NOMO-1 (cell line): ENCODE measurements at regions not wholly inside any gene's neighbourhood (a gene's known extent, or its start where the extent isn't known, plus 50 kb on each side); places are given as distances from the start of the nearest gene placed in this dataset.
"Not testable (repeated sequence)": the region's sequence is repeated elsewhere in the genome, so short reads cannot be mapped to it uniquely, and the experiment has no call there.

Source experiments
- DNase-seq, 2 experiments: peaks; one replicate each; lab custom pipeline; 2025; ENCODE audit not compliant: unreplicated experiment in 2 of 2; lab: John Stamatoyannopoulos, UW

DNA sequence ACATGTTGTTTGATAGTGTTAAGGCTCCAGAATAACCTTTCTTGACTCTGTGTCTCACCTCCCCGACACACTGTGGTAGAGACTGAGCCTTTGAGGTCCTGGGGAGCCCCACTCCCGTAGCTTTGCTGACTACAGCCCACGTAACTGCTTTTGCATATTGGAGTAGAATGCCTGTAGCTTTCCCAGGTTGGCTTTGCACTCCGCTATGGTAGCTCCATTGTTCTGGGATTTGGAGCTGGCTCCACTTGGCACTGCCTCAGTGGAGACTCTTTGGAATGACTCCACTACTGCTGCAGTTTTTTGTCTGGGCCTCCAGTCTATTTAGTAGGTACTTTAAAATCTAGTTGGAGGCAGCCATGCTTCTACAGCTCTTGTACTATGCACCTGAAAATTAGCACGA lies 56.2 kb upstream of the ANXA1 start:
- DNase-seq, result no peak

DNA sequence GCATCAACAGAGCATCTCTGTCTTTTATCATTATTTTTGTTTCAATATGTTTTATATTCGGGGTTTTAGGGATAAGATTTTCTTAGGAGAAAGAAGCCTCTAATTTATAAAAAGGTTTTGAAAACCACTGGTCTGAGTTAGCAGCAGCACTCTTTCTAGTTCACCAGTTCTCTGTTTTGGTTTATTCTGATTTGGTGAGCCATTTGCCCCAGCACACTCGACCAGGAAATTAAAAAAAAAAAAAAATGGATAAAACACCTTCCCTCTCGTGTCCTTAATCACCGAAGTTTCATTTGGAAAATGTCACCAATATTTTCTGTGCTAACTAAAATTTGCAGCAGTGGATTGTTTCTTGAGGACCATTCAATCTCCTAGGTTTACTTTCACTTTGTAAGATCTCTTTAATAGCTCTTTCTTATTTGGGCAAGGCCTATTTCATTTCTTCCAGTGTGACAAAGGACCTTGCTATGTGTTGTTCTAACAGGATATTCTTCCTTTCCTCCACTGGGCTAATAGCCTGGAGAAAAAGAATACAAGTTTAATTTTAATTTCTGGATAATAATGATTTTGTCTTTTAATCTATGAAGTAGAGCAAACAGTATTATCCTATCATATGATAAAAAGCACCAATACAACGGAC lies 57.8 kb upstream of the ANXA1 start:
- DNase-seq, result no peak

DNA sequence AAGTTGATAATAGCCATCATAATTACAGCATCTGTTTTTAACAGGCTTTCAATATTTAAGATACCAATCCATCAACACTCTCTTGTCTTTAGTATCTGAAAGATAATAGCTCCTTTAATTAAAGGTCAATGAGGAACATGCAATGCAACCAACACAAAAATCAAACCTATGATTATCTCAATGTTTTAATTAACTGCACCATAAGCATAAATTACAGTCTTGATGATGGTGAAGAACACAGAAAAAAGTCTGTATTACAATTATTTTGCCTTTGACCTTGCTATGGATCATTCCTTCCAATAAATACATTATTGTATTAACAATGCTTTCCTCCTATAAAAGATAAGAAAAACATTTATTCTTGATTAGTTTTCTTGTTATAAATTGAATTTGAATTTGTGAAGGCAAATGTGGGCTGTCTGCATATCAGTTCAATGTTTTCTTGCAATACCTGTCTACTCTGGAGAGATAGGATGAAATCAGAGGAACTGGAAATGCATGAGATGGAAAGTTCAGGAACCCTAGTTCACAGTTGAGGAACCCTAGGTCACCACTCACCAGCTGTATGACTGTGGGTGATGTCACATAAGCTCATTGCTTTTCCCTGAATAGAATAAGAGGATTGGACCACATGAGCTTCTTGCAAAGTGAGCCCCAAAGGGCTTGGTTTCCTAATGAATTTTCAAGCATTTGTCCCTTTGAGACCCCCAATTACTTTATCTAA lies 58.5 kb upstream of the ANXA1 start:
- no peak for DNase-seq

DNA sequence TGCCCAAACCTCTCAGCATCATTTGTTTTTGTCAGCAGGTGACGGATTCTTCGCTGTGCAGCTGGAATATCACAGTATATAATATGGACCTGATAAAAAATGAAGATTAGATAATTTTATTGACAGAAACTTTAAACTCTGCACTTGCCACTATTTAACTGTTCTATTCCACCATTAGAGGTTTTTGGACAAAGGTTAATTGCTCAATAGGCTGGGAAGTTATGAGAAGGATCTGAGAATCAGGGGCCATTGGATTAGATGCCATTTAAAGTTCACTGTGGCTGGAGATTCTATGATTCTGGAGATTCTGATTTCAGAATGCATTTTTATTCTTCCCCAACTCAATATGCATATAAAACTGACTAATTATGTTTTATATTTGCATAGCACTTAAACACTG lies 59.8 kb upstream of the ANXA1 start:
- DNase-seq, result no peak

DNA sequence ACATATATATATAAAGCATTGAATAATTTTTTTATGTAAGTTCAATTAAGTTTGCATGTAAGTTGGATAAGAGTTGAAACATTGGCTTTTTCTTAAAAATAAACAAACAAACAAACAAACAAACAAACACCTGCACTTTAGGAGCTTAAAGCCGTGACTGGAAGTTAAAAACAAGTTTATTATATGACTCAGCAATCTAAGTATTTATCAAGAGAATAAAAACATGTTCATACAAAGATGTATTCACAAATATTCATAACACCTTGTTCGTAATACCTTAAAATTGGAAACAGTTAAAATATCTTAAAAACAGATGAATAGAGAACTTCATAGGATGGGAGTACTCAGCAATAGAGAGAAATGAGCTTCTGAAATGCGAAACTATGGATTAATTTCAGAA lies 61.5 kb upstream of the ANXA1 start:
- DNase-seq, result no peak

DNA sequence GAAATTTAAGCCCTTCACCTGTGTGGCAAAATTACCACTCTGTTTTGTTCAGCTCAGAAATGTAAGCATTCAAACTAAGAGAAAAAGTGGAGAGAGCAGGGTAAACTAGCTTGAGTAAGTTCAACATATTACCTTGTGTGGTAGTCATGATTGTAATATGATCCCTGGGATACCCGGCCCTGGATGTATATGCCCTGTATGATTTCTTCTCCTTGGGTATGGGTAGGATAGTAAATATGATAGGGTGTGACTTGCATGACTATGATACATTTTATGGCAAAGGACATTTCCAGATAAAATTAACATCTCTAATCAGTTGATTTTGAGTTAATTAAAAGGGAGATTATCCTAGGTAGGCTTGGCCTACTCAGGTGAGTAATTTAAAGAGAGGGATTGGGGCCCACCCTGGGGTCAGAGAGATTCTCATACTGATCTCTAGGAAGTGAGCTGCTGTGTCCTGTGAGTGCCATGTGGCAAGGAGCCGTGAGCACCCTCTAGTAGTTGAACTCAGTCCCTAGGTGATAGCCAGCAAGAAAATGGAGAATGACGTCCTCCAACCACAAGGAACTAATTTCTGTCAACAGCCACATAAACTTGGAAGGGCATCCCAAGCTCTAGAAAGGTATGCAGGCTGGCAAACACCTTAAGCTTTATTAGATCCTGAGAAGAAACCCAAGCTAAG lies 62.2 kb upstream of the ANXA1 start:
- DNase-seq, result no peak

DNA sequence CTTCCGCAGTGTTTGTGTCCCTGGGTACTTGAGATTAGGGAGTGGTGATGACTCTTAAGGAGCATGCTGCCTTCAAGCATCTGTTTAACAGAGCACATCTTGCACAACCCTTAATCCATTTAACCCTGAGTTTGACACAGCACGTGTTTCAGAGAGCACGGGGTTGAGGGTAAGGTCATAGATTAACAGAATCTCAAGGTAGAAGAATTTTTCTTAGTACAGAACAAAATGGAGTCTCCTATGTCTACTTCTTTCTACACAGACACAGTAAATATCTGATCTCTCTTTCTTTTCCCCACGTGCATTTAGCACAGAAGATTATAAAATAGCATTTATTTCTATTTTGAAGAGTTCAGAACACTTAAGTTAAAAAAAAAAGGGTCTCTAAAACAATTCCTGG lies 63.8 kb upstream of the ANXA1 start:
- DNase-seq, result not testable (repeated sequence)

DNA sequence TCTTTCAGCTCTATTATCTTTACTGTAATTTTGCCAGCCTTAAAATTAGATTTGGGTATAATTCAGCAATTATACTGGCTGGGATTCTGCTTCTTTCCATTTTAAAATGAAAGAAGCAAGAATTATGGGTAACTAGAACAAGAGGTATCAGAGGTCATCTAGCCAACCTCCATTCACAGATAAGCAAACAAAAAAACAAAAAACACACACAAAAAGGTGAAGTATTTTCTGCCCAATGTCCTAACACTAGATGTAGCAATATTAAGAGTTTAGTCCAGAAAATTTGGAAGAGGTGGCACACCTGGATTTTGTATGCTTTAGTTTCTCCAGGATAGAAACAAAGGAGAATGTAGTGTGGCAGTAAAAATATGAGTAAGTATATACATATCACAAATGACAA lies 68.1 kb upstream of the ANXA1 start:
- no peak for DNase-seq

DNA sequence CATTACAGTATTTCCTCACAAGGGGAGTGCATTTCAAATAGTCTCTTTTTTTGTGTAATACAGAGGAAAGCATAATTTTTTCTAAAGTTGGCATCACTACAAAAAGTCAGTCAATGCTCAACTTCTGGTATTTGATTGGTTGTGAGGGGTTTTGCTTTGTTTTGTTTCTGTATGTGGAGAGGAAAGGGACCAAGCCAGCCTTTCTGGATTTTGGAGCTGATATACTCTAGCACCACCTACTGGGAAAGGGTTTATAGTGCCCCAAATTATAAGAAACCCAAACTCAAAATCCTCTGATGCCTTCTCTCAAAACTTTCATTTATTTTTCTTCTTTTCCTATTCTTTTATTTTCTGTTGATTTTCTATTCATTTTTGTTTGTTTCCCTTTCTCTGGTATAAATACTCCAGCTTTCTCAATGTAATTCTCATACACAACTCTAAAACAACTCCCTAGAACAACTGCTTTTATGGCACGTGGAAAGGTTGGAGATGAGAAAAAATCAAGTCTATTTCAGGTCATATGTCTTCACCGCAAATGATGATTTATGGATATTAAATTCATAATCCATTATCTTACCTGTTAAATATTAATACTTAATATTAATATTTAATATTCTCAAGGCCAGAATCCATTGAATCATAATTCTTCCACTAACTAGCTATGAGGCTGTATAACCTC lies 69.5 kb upstream of the ANXA1 start:
- DNase-seq, result peak in 1 of 2 experiments; percentile 5

DNA sequence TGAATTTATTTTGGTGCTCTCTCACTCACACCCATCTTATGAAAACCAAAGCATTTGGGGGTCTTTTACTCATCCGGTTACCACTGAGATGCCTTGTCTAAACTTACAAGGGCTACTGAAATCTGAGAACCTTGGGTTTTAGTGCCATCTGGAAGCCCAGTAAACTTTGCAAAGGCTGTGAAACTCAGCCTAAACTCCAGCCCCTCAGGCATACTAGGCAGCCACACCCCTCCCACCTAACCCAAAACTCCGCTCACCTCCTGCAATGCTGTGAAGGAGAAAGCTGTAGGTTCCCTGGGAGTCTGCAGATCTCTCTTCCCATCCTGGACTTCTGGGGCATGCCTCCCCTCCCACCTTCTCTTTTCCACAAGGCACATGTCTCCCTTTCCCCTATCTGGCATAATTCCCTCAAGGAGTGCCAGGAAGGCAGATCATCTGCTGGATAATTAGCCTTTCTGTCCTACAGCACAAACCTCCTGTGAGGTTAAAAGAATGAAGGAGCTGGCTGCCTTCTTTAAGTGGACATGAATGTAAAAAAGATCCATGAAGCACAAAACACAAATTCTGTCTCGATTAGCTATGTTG lies 71.5 kb upstream of the ANXA1 start:
- no peak for DNase-seq

DNA sequence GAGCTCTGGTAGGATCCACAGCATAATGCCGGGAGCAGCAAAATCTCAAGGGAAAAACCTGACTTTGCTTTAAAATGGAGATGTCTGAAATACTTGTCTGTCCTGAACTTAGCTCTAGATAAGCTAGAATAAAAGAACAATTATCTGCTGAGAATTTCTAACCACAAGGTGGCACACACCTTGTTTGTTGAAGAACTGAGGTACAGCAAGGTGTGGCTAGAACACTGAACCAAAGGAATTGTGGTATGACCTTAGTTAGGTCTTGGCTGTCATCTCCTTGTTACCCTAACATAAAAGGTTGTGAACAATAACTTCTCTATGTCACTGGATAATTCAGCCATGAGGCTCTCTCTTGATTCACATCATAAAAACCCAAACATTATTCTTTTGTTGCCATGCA lies 72.3 kb upstream of the ANXA1 start:
- no peak for DNase-seq

DNA sequence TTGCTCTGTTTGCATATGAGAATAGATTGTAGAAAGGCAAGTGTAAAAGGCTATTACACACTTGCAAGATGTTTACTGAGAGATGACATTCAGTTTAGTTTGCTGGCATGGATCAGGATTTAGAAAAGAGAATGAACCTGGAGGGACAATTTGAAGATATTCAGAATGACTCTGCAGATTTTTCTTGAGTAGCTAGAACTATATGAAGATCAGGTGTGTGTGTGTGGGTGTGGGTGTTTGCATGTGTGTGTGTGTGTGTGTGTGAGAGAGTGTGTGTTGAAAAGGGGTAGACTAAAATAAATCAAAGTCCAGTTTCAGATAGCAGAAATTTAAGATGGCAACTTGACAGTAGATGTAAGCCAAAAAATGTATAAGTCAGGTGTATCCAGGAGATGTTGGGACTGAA lies 74.0 kb upstream of the ANXA1 start:
- DNase-seq, result no peak

DNA sequence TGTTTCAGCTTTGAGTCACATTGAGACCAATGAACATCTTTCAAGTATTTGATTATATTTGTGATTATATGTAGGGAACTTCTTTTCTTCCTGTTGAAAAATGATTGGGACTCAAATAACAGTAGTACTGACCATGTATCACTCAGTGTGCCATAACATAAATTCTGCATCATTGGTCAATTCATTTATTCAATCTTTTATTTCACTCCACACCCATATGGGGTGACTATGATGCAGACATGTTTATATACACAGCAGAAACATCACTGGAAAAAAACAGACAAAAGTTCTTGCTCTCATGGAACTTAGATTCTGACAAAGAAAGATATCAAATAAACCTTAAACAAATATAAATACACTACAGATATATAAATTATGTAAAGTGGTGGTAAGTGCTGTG lies 74.7 kb upstream of the ANXA1 start:
- DNase-seq, result no peak

DNA sequence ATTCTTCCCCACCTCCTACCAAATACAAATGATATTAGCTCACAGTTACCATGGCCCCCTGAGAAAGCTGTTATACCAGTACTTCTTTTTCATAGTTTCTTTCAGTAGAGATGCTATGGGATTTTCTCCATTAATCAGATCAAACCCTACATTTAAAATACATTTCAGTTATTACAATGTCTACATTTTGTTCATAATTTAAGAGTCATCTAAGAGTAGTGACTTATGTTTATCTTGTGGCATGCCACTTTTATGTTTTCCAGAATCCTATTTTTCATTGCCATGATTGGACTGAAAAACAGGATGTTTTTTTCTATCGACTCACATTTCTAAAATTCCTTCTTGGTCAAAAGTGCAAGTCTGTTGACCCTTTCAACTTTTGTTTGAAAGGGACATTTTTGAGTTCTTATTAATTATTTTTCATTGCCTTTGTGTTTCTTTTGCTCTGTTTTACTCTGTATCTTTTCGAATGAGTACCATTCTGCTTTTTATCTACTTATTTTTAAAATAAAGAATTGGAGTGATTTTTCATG lies 77.4 kb upstream of the ANXA1 start:
- DNase-seq, result no peak

DNA sequence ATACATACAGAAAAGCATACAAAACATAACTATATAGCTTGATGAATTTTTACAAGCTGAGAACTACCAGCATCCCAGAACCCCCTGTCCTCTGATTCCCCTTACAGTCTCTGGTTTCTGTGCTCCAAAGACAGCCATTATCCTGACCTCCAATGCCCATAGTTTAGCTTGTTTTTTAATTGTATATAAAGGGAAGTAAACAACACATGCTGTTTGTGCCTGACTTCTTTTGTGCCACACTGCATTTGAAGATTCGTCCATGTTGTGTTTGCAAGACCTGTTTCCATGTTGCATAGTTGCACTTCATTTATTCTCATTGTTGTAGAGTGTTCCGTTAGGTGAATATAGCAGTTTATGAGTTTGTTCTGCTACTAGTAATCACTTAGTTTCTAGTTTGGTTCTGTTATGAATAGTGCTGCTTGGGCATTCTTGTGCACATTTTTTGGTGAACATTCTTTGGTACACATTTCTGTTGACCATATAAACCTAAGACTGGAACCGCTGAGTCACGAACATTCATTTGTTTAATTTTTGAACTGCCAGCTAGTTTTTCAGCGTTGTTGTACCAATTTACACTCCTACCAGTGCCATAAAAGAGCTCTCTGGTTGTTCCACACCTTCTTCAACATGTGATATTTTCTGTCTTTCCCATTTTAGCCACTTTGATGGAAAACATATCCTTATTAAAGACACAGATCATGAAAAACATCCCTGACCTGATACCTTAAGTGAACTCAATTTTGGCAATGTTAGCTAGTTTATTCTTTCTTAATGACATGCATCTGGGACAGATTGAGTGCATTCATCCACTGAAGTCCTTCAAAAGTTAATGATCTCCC lies 78.1 kb upstream of the ANXA1 start:
- DNase-seq, result no peak

DNA sequence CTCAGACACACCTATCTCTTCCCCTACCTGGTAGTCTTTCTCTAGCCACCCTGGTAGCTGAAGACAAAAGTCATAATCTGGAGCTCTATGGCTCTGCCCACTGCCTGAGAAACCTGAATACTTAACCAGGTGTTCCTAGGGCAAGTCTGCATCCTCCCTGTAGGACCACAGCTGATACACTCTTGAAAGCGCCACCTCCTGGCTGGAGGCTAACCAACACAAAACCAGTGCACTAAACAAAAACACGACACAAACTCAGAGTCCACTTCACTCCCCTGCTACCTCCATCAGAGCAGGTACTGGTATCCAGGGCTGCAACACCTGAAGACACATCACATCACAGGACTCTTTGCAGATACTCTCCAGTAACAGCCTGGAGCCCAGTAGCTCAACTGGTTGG lies 84.6 kb upstream of the ANXA1 start:
- no peak for DNase-seq

DNA sequence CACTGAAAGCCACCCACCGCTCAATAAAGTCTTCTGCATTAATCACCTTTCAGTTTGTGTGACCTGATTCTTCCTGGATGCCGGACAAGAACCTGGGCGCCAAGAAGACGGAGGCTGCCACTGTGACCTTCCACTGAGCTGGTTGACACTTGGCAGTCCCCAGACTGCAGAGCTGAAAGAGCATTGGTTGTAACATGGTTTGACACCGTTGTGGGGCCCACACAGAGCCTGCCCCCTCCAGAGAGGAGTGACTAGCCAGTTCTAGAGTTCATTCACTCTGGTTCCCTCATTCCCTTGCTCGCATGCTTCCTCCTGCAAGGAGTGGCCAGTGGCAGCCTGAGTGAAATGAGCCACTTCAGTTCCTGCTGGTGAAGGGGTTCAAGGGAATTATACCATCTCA lies 86.2 kb upstream of the ANXA1 start:
- no peak for DNase-seq

DNA sequence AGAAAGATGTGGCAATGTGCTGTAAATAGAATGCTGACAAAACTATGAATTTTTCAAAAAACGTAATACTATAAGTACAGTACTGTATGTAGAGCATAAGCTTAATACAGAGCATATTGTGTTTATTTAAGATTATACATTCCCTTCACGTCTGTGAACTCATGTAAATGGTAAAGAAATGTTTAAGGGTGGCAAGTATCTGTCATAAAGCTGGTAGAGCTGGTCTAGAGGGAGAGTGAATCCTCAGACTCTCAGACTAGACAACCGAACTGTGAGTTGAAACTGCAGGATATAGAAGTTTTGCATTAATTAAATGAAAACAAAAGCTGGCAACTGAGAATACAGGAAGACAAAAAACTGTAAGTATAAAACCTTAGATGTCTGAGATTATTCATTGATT lies 87.3 kb upstream of the ANXA1 start:
- DNase-seq, result no peak

DNA sequence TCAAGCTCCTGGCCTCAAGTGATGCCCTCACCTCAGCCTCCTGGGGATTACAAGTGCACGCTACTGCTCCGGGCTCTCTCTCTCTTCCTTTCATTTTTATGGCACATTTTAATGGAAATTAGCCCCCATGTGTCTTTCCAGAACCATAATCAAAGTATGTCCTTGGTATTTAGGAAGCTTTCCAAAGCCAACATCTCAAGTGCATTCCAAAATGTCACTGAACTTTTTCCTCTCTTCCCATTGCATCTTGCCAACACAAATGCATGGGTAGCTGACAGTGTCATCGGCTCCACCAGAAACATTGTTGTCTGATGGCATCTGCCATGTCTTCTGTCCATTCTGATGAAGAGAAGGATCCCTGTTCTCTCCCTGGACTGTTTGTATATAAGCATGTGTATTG lies 90.5 kb upstream of the ANXA1 start:
- no peak for DNase-seq

DNA sequence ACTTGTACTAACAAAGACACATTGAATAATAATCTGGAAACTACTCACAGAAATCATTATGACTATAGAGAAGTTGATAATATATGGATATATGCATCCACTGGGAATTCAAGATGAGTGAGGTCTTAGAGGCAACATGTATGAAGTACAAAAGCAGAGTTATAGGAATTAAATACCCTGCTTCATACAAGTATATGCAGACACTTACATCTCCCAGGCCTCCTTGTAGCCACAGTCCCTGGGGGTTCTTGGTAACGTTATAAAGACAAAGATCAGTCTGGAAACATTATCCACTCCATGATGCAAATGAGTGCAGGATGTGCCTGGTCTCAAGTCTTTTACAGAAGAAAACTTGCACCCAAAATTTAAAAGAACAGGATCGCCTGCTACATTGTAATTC lies 92.4 kb upstream of the ANXA1 start:
- DNase-seq, result no peak
